ENCODE measurements at regions not wholly inside any gene's neighbourhood (a gene's known extent, or its start where the extent isn't known, plus 50 kb on each side); places are given as distances from the start of the nearest gene placed in this dataset.

DNA sequence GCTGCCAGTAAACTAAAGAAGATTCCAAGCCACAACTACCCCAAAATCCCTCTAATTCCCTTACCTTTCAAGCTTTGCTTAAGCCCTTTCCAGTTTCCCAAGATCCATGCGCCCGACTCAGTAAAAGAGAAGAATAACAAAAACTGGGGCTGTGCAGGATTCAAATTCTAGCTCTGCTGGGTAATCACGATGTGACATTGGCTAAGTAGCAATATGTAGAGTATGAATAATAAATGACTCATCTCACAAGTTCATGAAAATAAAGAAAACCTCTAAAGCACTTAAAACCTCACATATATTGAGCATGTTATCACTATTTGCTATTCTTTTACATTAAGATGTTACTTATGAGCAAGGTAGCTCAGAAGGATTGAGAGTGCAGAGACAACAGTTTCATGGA, 522.2 kb upstream of the ZNF717 start:
- TF ChIP-seq POLR2A (IDR thresholded peaks at IDR 0.05; ENCODE audit: low read depth, low read length) (no peak), POLR2AphosphoS5 (IDR thresholded peaks at IDR 0.05; ENCODE audit: low read depth, low read length) (no peak), TAF1 (IDR thresholded peaks at IDR 0.05; ENCODE audit: borderline replicate concordance, low read depth, low read length) (no peak)

Measured in GM12892 (cell line).